ENCODE measurements at regions not wholly inside any gene's neighbourhood (a gene's known extent, or its start where the extent isn't known, plus 50 kb on each side); places are given as distances from the start of the nearest gene placed in this dataset.

DNA sequence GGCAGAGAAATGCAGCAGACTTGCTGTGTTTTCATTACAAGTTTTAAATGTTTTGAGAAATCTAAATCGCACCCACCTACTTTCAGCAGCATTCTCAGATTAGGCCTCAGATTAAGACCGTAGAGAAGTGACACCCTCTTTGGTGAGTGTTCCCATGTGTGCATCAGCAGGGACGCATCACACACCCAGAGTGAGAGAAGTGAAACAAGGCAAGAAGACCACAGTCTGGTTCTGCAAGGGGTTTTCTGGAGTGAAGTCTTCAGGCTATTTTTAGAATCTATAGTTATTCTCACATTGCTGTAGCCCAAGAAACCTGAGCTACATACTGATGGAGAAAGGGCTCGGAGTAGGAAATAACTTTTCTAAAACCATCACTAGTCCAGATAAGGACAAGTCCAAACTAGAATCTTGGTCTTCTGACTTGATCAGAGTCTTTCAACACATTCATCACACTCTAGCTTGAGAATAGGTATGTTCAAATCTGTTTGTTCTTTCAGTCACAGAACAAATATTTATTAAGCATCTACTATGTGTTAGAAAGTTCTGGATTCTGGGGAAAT, 1216.6 kb upstream of the PIK3C3 start:
- Histone ChIP-seq H3K9ac (peak overlapping the region; percentile 13; the same call in 1 of the 2 replicates), H2AFZ (ENCODE audit: low read depth) (peak overlapping the region; percentile 3; the same call in 1 of the 2 replicates), H3K79me2 (ENCODE audit: insufficient read depth, low read depth) (no peaks in the 10 kb centered on the region), H3K27ac (peak overlapping the region; percentile 67), H3K4me2 (peak overlapping the region; percentile 59), H3K36me3 (ENCODE audit: insufficient read depth) (no peaks in the 10 kb centered on the region), H3K27me3 (ENCODE audit: insufficient read depth, low read depth) (no peaks in the 10 kb centered on the region), H4K20me1 (ENCODE audit: insufficient read depth) (no peaks in the 10 kb centered on the region), H3K4me1 (ENCODE audit: low read depth, poor library complexity, severe bottlenecking) (peaks cover 40% of the 10 kb centered on the region), H3K4me3 (IDR thresholded peaks at IDR 0.05; ENCODE audit: insufficient read depth, low read depth, low read length) (no peak overlapping the region)
- TF ChIP-seq, protein P1, sequence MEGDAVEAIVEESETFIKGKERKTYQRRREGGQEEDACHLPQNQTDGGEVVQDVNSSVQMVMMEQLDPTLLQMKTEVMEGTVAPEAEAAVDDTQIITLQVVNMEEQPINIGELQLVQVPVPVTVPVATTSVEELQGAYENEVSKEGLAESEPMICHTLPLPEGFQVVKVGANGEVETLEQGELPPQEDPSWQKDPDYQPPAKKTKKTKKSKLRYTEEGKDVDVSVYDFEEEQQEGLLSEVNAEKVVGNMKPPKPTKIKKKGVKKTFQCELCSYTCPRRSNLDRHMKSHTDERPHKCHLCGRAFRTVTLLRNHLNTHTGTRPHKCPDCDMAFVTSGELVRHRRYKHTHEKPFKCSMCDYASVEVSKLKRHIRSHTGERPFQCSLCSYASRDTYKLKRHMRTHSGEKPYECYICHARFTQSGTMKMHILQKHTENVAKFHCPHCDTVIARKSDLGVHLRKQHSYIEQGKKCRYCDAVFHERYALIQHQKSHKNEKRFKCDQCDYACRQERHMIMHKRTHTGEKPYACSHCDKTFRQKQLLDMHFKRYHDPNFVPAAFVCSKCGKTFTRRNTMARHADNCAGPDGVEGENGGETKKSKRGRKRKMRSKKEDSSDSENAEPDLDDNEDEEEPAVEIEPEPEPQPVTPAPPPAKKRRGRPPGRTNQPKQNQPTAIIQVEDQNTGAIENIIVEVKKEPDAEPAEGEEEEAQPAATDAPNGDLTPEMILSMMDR (conservative IDR thresholded peaks at IDR 0.05; ENCODE audit: low read depth, low read length): no peak

DNA sequence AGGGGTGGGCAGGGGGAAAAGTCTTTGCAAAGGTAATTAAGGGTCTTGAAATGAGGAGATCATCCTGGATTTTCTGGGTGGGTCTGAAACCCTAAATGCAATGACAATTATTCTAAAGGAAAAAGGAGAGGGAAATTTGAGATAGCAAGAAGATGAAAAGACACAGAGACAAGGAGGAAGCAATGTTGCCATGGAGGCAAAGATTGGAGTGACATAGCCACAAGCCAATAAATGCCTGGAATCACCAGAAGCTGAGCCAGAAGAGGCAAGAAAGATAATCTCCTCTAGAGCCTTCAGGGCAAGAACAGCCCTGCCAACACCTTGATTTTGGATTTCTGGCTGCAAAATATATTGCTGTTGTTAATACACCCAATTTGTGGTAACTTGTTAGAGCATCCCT, 1246.3 kb upstream of the PIK3C3 start:
- Histone ChIP-seq H3K4me3 (IDR thresholded peaks at IDR 0.05; ENCODE audit: insufficient read depth, low read depth, low read length) (no peak overlapping the region), H3K27ac (no peak overlapping the region), H2AFZ (ENCODE audit: low read depth) (no peak overlapping the region), H3K4me1 (ENCODE audit: low read depth, poor library complexity, severe bottlenecking) (peaks cover 20% of the 10 kb centered on the region), H3K79me2 (ENCODE audit: insufficient read depth, low read depth) (no peaks in the 10 kb centered on the region), H3K9ac (no peak overlapping the region), H3K27me3 (ENCODE audit: insufficient read depth, low read depth) (no peaks in the 10 kb centered on the region), H4K20me1 (ENCODE audit: insufficient read depth) (no peaks in the 10 kb centered on the region), H3K4me2 (no peak overlapping the region), H3K36me3 (ENCODE audit: insufficient read depth) (no peaks in the 10 kb centered on the region)
- TF ChIP-seq, protein P1 (conservative IDR thresholded peaks at IDR 0.05; ENCODE audit: low read depth, low read length): no peak

GRCh38 chr18:40707797-40708196, 1247.2 kb upstream of the PIK3C3 start:
- no peaks in the 10 kb centered on the region for H4K20me1 ChIP-seq (ENCODE audit: insufficient read depth)
- TF ChIP-seq, protein P1 (conservative IDR thresholded peaks at IDR 0.05; ENCODE audit: low read depth, low read length): no peak
- no peaks in the 10 kb centered on the region for H3K27me3 ChIP-seq (ENCODE audit: insufficient read depth, low read depth)

DNA sequence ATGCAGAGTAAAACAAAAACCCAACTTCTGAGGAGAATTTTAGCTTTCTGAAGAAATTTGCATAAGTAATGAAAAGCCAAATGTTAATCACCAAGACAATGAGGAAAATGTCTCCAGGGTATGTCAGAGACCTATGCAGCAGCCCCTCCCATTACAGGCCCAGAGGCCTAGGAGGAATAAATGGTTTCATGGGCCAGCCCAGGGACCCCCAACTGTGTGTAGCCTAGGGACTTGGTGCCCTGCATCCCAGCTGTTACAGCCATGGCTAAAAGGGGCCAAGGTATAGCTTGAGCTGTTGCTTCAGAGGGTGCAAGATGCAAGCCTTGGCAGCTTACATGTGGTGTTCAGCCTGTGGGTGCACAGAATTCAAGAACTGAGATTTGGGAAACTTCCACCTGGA, 1256.9 kb upstream of the PIK3C3 start:
- Histone ChIP-seq H3K4me2 (no peak overlapping the region), H3K36me3 (ENCODE audit: insufficient read depth) (no peaks in the 10 kb centered on the region), H4K20me1 (ENCODE audit: insufficient read depth) (no peaks in the 10 kb centered on the region), H3K27ac (no peak overlapping the region), H3K4me1 (ENCODE audit: low read depth, poor library complexity, severe bottlenecking) (peaks cover 14% of the 10 kb centered on the region), H3K4me3 (IDR thresholded peaks at IDR 0.05; ENCODE audit: insufficient read depth, low read depth, low read length) (no peak overlapping the region), H3K79me2 (ENCODE audit: insufficient read depth, low read depth) (no peaks in the 10 kb centered on the region), H3K9ac (no peak overlapping the region), H3K27me3 (ENCODE audit: insufficient read depth, low read depth) (no peaks in the 10 kb centered on the region), H2AFZ (ENCODE audit: low read depth) (no peak overlapping the region)
- TF ChIP-seq, protein P1 (conservative IDR thresholded peaks at IDR 0.05; ENCODE audit: low read depth, low read length): no peak

More at GRCh38 chr18:40707797-40708196, 1247.2 kb upstream of the PIK3C3 start:
- H3K9ac ChIP-seq: no peak overlapping the region
- H3K36me3 ChIP-seq (ENCODE audit: insufficient read depth): no peaks in the 10 kb centered on the region
- H3K79me2 ChIP-seq (ENCODE audit: insufficient read depth, low read depth): no peaks in the 10 kb centered on the region
- H3K4me1 ChIP-seq (ENCODE audit: low read depth, poor library complexity, severe bottlenecking): peaks cover 20% of the 10 kb centered on the region
- no peak overlapping the region for H3K4me3 ChIP-seq (IDR thresholded peaks at IDR 0.05; ENCODE audit: insufficient read depth, low read depth, low read length)
- peak overlapping the region; percentile 36 for H3K4me2 ChIP-seq
- H2AFZ ChIP-seq (ENCODE audit: low read depth): no peak overlapping the region; the same call in 1 of the 2 replicates
- peak overlapping the region; percentile 25; the same call in 1 of the 2 replicates for H3K27ac ChIP-seq
